KMS-11 (cell line): ENCODE measurements at regions not wholly inside any gene's neighbourhood (a gene's known extent, or its start where the extent isn't known, plus 50 kb on each side); places are given as distances from the start of the nearest gene placed in this dataset.

Experiments used
- H2AFZ ChIP-seq: fragments of 200-600 bp; sonication (generic); 2 replicates; pipeline ENCODE4 v1.6.1; 2016; ENCODE audit warnings: antibody characterized with exemption, mixed run types, low read depth
- H3K27ac ChIP-seq: fragments of 200-600 bp; sonication (generic); 2 replicates; pipeline ENCODE4 v1.6.1; 2016; ENCODE audit warnings: mild to moderate bottlenecking, mixed run types
- H3K27me3 ChIP-seq: fragments of 200-600 bp; sonication (generic); 2 replicates; pipeline ENCODE4 v1.6.1; 2017; ENCODE audit warnings: mild to moderate bottlenecking, low read depth, mixed run types, moderate library complexity; ENCODE audit not compliant: insufficient read depth
- H3K36me3 ChIP-seq: fragments of 200-600 bp; sonication (generic); 2 replicates; pipeline ENCODE4 v1.6.1; 2017; ENCODE audit warnings: mild to moderate bottlenecking, mixed run types; ENCODE audit not compliant: insufficient read depth
- H3K4me1 ChIP-seq: fragments of 200-600 bp; sonication (generic); 2 replicates; pipeline ENCODE4 v1.6.1; 2016; ENCODE audit warnings: mild to moderate bottlenecking, low read depth, mixed run types; ENCODE audit not compliant: poor library complexity, severe bottlenecking
- H3K4me2 ChIP-seq: fragments of 200-600 bp; sonication (generic); 2 replicates; pipeline ENCODE4 v1.7.0; 2016; ENCODE audit warnings: mild to moderate bottlenecking, mixed run types
- H3K4me3 ChIP-seq: fragments of 200-600 bp; sonication (generic); IDR thresholded peaks from 2 replicates; pipeline ENCODE4 v1.6.1; 2017; ENCODE audit warnings: low read depth, low read length, mixed read lengths; ENCODE audit not compliant: insufficient read depth
- H3K79me2 ChIP-seq: fragments of 200-600 bp; sonication (generic); 2 replicates; pipeline ENCODE4 v1.6.1; 2016; ENCODE audit warnings: low read depth, mixed run types; ENCODE audit not compliant: insufficient read depth
- H3K9ac ChIP-seq: fragments of 200-600 bp; sonication (generic); 2 replicates; pipeline ENCODE4 v1.6.1; 2016; ENCODE audit warnings: mild to moderate bottlenecking, mixed run types
- H4K20me1 ChIP-seq: fragments of 200-600 bp; sonication (generic); 2 replicates; pipeline ENCODE4 v1.6.1; 2016; ENCODE audit warnings: mild to moderate bottlenecking, mixed run types; ENCODE audit not compliant: insufficient read depth
- CTCF ChIP-seq: fragments of 200-600 bp; sonication (generic); conservative IDR thresholded peaks from 2 replicates; pipeline ENCODE4 v1.6.1; 2017; ENCODE audit warnings: low read depth, mild to moderate bottlenecking, antibody characterized with exemption, low read length, moderate library complexity, mixed read lengths

- Histone ChIP-seq H2AFZ (no peak overlapping the region), H3K36me3 (no peaks in the 10 kb centered on the region), H3K4me1 (no peaks in the 10 kb centered on the region), H3K4me3 (no peak overlapping the region), H3K79me2 (no peaks in the 10 kb centered on the region), H4K20me1 (no peaks in the 10 kb centered on the region), H3K9ac (no peak overlapping the region), H3K4me2 (no peak overlapping the region), H3K27me3 (no peaks in the 10 kb centered on the region), H3K27ac (no peak overlapping the region)
- TF ChIP-seq CTCF = no peak
Observed at GRCh38 chr16:17780181-17780580, 309.4 kb upstream of the XYLT1 start.

DNA sequence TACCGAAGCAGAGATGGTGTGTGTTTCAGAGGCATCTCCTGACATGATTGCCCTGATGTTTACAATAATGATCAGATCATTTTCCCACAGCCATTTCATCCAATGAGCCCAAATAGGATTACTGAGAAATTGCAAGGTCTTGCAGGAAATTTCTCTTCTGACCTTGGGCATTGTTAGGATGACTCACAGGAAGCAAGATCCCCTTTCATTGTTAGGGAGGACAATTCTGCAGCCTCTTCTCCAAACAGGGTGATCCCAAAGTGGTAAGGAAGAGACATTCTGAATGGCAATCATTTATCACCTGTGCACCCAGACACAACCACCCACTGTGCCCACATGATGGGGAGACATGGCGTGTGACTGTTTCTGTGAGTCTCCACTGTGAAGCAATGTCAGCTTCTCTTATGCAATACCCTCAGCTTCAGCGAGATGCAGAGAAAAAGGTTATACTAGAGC lies 306.7 kb upstream of the XYLT1 start:
- H3K36me3 ChIP-seq = no peaks in the 10 kb centered on the region
- no peaks in the 10 kb centered on the region for H3K4me1 ChIP-seq
- no peak overlapping the region for H2AFZ ChIP-seq
- no peak overlapping the region for H3K4me2 ChIP-seq
- H4K20me1 ChIP-seq = no peaks in the 10 kb centered on the region
- no peaks in the 10 kb centered on the region for H3K27me3 ChIP-seq
- H3K9ac ChIP-seq = no peak overlapping the region
- H3K79me2 ChIP-seq = no peaks in the 10 kb centered on the region
- no peak overlapping the region for H3K4me3 ChIP-seq
- no peak for TF ChIP-seq CTCF
- no peak overlapping the region for H3K27ac ChIP-seq

DNA sequence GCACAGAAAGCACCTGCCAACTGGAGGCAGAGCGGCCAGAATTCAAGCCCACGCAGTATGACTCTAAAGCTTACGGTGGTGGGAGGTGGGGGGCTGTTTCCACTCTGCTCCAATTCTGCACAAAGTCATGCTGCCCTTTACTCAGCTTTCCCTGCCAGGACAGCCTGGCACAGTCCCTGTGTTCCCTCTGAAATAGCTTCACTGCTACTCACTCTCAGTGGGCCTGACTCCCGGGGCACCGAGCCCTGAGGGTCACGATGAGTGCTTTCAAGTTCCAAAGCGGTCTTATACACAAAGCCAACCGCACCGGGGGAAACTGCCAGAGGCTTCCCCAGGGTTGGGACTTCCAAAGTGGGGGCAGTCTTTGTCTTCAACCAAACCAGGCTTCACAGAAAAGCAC lies 306.1 kb upstream of the XYLT1 start:
- Histone ChIP-seq H3K4me3 (no peak overlapping the region), H3K4me1 (no peaks in the 10 kb centered on the region), H3K4me2 (no peak overlapping the region), H3K9ac (no peak overlapping the region), H2AFZ (no peak overlapping the region), H3K27ac (no peak overlapping the region), H3K36me3 (no peaks in the 10 kb centered on the region), H4K20me1 (no peaks in the 10 kb centered on the region), H3K79me2 (no peaks in the 10 kb centered on the region), H3K27me3 (no peaks in the 10 kb centered on the region)
- no peak for TF ChIP-seq CTCF

DNA sequence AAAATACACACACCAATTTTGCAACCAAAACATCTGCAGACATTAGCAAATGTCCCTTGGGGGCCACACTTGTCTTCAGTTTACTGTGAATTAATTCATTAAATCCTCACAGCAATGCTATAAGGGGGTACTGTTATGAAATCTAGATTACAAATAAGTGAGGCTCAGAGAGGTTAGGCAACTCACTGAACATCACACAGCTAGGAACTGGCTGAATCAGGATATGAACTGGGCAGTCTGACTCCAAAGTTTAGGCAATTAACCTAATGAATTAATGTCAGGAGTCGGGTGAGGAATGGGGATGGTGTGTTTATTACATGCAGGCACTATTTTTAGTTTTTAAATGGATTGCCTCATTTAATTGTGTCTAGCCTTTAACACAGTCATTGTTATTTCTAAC lies 305.7 kb upstream of the XYLT1 start:
- Histone ChIP-seq H3K27me3 (no peaks in the 10 kb centered on the region), H3K79me2 (no peaks in the 10 kb centered on the region), H3K36me3 (no peaks in the 10 kb centered on the region), H3K4me2 (no peak overlapping the region), H3K27ac (no peak overlapping the region), H4K20me1 (no peaks in the 10 kb centered on the region), H3K9ac (no peak overlapping the region), H3K4me3 (no peak overlapping the region), H2AFZ (no peak overlapping the region), H3K4me1 (no peaks in the 10 kb centered on the region)
- no peak for TF ChIP-seq CTCF
